GM21717 (cell line): ENCODE measurements at regions not wholly inside any gene's neighbourhood (a gene's known extent, or its start where the extent isn't known, plus 50 kb on each side); places are given as distances from the start of the nearest gene placed in this dataset.
"Not testable (repeated sequence)": the region's sequence is repeated elsewhere in the genome, so short reads cannot be mapped to it uniquely, and the experiment has no call there.

Experiments used
- ATAC-seq: cut with Tn5 transposase; IDR thresholded peaks from one replicate; pipeline ENCODE4 v1.9.1; 2021; ENCODE audit warnings: mild to moderate bottlenecking, moderate library complexity; ENCODE audit not compliant: unreplicated experiment

DNA sequence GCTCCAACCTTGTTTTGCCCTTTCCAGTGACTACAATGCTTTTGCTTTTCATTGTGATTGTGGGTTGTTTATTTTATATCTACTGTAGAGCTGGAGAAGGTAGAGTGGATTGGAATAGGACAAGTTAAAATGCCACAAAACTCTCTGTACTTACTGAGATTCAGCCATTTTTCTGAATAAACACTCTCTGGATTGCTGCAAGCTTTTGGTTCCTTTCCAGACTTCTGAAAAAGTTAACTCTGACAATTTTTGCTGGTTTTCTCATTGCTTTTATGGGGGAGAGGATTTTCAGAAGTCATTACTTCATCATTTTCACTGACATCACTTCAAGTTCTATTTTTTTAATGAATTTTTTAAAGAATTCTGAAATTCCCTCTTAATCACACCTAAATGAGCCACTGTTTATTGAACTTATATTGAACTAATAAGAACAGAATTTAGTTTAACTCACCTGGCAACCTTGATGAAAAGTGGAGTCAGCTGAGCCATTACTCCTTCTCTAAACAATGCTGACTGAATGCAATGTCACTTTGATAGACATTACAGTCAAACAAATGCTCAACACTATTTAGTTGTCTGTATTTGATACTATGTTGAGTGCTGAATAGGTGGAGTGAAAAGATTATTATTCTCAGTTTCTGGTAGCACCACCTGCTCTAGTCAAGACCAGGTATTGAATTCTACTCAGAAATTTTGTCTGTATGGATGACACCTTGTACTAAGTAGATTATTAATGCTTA is 303.5 kb downstream of the DLEU7 start:
- no peak for ATAC-seq

DNA sequence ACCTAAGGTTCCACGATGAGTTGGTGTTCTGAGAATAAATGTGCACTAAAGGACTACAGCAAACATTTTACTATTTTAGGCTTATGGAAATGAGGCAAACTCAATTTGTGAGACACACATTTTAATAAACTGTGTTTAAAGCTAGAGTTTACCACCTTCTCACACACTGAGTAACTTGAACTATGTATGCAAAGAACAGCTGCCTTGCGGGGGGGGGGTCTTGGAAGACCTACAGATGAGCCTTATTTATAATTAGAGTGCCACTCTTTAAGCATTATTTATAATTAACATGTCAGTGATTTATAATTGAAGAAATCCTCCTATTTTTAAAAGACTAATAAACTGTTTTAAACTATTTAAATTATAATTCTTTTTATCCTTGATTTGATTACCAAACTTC is 300.4 kb downstream of the DLEU7 start:
- ATAC-seq = no peak

DNA sequence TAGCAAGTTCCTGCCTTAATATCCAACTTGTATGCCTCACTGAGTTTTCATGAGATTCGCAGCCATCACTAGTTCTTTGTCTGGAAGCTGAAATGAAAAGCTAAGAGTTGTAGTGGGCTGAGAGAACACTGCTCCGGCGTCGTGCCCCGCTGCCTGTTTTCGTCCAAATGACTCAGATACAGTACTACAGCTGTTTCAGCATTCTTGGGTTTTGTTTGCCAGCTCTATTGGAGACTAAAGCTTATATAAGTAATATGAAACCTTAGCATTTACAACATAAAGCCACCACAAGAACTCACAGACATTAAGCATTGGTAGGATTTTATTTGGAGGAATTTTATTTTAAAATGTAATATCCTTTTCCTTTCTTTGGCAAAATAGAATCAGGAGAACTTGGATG is 299.7 kb downstream of the DLEU7 start:
- ATAC-seq = no peak

DNA sequence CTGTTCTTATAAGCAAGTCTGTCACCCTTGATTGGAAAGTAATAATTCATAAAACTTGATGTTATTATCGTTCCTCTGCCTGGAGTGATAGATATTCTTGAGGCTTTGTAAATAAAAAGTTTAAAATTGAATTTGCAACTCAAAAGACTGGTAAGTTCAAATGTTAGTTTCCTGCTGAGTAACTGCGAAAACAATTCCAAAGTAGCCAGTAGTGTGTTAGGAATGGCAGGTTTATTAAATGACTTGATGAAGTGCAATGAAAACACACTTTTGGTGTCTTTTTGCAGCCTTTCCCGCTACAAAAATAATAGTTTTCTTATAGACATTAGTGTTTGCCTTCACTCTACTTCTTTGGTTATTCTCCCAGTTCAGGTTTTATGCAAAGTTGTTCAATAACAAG is 299.3 kb downstream of the DLEU7 start:
- no peak for ATAC-seq

DNA sequence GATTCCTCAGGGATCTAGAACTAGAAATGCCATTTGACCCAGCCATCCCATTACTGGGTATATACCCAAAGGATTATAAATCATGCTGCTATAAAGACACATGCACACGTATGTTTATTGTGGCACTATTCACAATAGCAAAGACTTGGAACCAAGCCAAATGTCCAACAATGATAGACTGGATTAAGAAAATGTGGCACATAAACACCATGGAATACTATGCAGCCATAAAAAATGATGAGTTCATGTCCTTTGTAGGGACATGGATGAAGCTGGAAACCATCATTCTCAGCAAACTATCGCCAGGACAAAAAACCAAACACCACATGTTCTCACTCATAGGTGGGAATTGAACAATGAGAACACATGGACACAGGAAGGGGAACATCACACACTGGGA is 296.3 kb downstream of the DLEU7 start:
- ATAC-seq = not testable (repeated sequence)

DNA sequence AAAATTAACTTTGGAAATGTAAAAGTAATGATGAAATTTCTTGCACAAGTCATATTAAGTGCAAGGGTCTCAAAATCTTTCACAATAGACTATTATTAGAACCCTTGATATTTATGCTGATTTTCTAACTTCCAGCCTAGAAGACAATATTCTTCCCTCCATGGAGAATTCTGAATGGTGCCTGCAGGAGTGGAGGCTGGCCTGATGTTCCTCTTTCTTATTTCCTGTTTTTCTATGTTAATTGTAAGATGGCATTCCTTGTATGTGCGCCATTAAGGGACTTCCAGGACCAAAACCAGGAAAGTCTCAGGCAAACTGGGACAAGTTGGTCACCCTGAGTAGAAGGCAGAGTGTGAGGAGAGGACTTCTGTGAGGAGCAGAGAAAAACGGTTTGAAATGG is 294.9 kb downstream of the DLEU7 start:
- ATAC-seq = no peak

DNA sequence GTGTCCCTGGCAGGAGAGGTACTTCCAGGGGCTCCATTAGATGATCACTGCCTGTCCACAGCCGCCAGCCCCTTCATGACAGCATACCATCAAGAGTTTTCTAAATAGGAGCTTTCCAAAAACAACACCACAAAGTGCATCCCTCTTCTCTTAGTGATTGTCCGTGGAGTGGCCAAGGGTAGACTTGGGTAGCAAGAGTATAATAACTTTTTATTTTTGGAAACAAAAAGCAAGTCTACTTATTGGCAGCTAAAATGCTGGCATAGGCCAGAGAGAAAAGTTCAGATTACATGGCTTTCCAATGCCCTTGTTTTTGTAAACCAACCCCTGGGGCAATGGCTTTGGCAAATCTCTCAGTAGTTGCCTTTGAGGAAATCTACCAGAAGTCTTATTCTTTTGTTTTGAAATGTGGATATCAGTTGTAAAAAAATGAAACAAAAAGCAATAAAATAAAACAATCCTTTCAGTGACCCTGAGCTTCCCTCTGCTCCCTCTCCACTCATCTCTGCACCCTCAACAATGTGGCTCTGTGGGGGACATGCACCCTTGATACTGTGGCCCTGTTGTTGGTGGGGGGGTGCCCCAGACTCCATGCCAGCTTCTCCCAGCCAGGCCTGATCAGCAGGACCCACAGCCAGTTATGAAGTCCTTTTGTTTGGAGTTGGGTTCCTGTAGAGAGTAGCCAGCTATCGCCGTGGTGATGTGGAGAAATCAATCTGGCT is 294.1 kb downstream of the DLEU7 start:
- no peak for ATAC-seq

DNA sequence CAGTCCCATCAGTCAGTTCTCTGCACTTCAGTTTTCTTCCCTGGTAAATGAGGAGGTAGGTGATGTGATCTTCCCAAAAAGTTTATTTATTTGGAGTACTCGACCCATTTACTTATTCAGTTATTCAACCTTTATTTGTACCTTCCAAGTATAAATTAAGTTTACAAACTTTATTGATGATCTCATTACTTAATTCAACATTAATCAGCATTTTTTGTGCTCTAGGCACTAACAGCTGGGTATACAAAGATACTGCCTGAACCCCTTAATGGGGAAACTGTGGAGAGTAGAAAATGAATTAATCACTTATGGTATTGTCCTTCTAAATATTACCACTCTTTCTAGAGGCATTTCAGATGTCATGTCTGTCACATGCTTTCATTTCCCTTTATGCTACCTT is 293.3 kb downstream of the DLEU7 start:
- ATAC-seq = no peak

DNA sequence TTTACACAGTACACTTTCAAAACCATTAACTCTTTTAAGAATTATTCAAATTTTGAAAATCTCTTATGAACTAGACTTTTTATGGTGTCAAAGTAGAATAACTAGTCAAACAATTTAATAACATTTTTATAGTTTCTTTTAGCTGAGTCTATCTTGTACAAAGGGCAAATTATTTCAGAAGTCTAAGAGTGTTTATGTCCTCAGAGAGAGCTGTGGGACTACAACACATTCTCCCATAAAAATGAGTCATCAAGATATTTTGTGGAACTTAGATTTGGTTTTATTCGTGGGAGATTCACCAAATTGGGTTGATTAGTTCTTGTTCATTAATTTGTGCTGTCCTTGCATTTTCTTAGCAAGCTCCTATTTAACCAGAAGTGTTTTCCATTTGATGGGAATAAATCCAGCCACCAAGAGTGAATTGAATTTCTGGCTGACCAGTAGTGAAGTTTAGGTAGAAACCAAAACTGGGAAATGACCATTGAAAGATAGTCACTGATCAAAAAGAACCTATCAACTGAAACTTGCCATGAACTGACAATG is 291.0 kb downstream of the DLEU7 start:
- ATAC-seq = no peak

DNA sequence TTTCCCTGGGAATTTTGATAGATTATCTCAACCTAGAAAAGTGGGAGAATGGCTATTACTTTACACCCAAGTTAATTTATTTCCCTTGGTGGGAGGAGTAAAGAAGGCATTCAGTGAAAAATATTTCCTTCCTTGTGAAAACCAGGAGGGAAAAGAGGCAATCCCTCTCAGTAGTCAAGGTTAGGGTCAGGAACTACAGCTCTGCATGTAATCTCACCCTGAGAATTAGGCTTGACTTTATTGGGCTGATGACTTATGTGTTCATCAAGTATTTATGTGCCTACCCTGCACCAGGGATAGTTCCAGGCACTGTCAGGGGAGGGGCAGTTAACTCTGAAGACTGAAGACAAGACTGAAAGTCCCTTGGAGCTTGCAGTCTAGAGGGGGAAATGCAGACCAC is 281.8 kb downstream of the DLEU7 start:
- no peak for ATAC-seq

DNA sequence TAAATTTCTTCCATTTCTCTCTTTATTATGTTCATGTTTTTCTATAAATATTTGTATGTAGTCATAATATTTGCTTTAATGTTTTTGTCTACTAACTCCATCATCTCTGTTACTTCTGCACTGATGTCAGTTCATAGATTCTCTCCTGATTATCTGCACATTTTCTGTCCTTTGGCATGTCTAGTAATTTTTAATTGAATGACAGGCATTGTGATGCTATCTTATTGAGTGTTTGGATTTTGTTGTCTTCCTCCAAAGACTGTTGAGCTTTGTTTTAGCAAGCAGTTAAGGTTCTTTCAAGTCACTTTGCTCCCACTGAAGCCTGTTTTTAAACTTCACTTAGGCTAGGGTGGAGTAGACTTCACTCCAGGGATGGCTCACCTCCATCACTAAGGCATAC is 276.8 kb downstream of the DLEU7 start:
- ATAC-seq = no peak

DNA sequence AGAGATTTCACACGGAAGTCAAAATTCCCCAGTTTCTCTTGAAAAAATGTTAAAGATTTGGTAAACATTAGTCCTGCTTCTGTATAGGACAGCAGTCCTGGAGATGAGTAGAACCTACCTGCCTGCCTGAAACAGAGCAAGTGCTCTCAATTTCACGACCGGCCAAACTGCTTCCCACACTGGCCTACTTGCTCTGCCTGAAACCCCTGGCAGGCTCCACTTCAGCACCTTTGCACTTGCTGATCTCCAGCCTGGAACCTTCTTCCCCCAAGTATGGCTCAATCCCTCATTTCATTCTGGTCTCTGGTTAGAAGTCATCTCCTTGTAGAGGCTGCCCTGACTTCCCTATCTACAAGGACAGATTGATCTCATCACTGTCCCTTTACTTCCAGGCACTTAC is 271.4 kb downstream of the DLEU7 start:
- no peak for ATAC-seq

DNA sequence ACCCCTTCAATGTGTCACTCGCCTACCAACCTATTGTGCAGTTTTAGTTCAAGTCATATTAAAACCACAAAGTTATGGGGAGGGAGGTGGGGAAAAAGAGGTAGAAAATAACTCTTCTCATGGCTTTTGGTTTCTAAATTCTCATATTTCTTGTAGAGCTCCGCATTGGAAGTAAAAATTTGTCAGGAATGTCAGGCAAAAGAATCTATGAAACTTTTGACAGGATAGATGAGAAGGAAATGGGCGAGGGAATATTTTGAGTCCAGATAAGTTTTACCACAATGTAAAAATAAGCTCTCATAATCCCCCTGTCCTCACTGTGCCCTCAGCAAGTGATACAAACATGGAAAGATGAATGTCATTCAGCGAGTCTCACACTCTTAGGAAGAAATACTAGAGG is 270.4 kb downstream of the DLEU7 start:
- ATAC-seq = no peak

DNA sequence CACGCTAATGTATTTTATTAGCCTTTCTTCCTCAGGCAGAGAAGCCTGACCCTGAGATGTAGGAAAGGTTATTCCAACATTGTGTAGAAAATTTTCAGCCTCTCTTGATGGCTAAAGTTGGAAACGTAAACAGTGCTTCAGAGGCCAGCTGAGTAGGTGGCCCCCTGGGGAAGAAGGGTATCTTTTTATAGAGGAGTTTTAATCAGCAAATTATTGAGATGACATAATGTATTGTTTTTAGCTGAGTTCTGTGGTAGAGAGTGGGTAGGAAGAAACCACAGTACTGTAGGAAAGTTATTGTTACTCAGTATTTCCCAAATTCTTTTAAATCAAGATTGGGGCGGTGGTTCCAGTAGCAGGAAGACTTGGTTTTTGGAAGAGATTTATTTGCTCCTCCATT is 268.8 kb downstream of the DLEU7 start:
- ATAC-seq = no peak

DNA sequence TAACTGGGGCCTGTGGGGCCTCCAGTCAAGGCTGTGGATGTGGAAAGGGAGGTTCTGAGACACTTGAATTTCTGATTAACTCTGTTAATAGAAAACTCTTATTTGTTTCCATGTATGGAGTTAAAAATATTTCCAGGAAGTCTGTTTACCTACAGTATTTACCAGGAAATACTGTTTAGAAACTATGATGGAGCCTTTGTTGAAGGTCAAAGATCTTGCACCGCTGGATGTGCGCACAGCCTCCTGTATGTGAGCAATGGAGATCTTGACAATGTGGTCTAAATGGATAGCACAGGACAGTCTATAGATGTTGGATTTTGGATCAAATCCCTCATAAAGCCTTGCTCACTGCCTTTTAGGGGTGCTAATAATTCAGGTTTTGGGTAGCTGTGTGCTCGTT is 268.4 kb downstream of the DLEU7 start:
- ATAC-seq = no peak

DNA sequence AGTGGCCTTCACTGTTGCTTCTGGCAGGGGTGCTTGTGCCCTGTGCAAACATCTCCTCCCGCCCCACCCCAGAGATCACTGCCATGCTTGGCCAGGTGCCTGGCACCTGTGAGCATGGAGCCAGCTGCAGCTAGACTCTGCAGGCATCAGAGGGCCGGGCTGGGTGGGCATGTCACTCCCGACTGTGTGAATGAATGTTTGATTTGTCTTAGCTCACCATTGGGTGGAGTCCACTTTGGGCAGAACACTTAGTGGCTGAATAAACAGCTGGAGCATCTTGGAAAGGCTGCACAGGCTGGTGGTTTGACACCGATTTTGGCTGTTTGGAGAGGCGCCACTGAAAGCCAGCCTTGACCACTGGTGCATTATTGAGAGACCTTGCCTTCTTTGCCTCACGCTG is 267.3 kb downstream of the DLEU7 start:
- ATAC-seq = no peak

DNA sequence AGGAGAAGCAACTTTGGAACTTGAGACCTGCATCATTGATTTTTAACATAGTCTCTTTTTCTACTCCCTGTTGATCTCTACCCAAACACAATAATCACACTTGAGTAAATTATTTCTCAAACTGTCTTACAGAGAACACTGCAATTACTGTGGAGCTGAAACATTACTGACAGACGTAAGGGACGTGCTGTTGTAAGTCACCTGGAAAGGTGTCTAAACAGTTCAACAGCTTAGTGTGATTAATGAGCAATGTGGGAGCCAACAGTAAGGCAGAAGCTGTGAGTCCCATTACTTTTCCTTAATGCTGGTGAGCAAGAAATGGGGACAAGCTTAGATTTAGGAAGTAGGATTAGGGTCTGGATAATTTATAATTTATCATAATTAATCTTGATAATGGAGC is 265.7 kb downstream of the DLEU7 start:
- ATAC-seq = no peak

DNA sequence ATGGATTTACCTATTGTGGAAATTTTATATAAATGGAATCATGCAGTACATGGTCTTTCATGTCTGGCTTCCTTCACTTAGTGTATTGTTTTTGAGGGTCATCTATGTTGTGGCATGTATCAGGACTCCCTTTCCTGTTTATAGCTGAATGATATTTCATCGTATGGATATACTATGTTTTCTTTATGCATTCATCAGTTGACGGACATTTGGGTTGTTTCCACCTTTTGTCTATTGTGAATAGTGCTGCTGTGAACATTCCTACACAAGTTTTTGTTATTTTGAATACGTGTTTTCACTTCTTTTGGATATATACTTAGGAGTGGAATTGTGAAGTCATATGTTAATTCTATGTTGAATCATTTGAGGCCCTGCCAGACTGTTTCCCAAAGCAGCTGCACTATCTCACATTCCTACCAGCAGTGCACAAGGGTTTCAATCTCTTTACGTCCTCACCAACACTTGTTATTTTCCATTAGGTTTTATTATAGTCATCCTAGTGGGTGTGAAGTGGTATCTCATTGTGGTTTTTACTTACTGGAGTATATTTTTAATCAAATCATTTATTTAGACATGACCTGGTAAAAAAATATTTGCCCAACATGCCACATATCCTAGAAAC is 262.7 kb downstream of the DLEU7 start:
- no peak for ATAC-seq

DNA sequence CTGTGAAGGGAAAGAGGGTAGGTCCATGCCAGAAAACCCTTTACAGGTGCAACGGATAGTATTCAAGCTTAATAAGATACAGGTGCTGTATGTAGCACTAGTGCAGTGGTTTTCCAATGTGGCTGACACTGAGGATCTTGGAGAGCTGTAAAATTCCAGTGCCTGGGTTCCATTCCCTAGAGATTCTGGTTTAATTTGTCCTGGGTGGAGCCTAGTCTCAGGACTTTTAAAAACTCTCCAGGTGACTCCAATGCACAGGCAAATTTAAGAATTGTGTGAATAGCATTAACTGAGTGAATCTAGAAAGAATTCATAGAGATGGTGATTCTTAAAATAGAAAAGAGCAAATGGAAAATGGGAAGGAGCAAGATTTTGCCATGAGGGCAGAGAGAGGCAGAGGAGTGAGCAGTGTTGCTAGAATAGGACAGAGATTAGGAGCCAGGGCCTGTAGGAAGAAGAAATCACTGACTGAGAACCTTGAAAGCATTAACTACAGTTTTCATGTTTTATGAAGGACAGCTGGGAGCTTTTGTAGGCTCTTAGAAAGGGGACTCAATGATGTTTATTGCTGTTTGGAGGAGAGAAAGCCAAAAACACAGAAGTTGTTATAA is 261.8 kb downstream of the DLEU7 start:
- no peak for ATAC-seq

DNA sequence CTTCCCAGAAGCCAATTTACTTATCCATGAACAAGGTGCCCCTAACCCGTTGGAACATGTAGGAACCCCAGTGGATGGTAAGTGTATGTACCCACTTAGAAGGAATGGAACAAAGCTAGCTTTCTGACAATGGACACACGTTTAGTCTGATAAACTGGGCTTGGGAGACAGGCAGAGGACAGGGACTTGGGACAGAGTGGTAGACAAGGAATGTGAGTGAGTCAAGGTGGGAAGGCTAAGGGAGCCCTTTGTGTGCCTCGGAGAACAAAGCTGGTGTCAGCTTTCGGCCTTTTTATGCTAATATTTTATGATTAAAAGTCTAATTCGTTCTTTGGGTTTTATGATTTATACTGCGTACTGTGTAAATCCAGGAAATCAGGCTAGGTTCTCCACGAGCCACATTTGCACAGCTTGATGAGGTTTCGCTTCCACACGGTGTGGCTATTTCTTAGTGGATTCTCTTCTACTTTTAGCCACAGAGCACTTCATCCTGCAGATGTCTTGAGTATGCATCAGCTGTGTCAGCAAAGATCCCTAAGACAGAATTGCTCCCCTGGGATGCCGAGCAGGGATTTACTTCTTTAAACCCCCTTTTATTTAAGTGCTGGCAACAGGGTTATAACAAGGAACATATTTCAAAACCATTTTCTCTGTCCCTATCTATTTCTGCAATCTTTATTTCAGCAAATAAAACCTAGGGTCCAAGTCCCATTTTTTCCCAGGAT is 258.5 kb downstream of the DLEU7 start:
- no peak for ATAC-seq
